Bronchial epithelial cell (primary cell): ENCODE measurements at regions not wholly inside any gene's neighbourhood (a gene's known extent, or its start where the extent isn't known, plus 50 kb on each side); places are given as distances from the start of the nearest gene placed in this dataset.

Source experiments
- DNase-seq: peaks from one replicate; pipeline ENCODE4 v3.0.0-alpha.2; 2010; ENCODE audit warnings: low read depth
- FAIRE-seq: peaks from 2 replicates; lab custom pipeline; 2011; peaks lifted over from hg19 to GRCh38; lab: Jason Lieb, UNC
- H3K27me3 ChIP-seq: 2 replicates; pipeline ENCODE4 v1.5.1; 2011; ENCODE audit warnings: low read length; ENCODE audit not compliant: control insufficient read depth, insufficient read depth
- H3K36me3 ChIP-seq: 2 replicates; pipeline ENCODE4 v1.5.1; 2011; ENCODE audit warnings: low read length; ENCODE audit not compliant: control insufficient read depth, insufficient read depth
- H3K4me3 ChIP-seq: 2 replicates; pipeline ENCODE4 v1.5.1; 2011; ENCODE audit warnings: mild to moderate bottlenecking, low read depth, low read length, control low read depth
- TF ChIP-seq, protein P1 (sequence below): IDR thresholded peaks from 2 replicates; pipeline ENCODE4 v1.5.1; 2011; ENCODE audit warnings: mild to moderate bottlenecking, moderate library complexity, low read length, control low read depth, inconsistent platforms; ENCODE audit not compliant: insufficient read depth, severe bottlenecking

GRCh38 chr7:41311301-41311700 is 391.6 kb downstream of the INHBA start:
- Histone ChIP-seq H3K27me3 (no peaks in the 10 kb centered on the region), H3K36me3 (no peaks in the 10 kb centered on the region), H3K4me3 (no peak overlapping the region)
- TF ChIP-seq, protein P1, sequence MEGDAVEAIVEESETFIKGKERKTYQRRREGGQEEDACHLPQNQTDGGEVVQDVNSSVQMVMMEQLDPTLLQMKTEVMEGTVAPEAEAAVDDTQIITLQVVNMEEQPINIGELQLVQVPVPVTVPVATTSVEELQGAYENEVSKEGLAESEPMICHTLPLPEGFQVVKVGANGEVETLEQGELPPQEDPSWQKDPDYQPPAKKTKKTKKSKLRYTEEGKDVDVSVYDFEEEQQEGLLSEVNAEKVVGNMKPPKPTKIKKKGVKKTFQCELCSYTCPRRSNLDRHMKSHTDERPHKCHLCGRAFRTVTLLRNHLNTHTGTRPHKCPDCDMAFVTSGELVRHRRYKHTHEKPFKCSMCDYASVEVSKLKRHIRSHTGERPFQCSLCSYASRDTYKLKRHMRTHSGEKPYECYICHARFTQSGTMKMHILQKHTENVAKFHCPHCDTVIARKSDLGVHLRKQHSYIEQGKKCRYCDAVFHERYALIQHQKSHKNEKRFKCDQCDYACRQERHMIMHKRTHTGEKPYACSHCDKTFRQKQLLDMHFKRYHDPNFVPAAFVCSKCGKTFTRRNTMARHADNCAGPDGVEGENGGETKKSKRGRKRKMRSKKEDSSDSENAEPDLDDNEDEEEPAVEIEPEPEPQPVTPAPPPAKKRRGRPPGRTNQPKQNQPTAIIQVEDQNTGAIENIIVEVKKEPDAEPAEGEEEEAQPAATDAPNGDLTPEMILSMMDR: no peak
- DNase-seq: no peak
- FAIRE-seq: no peak

DNA sequence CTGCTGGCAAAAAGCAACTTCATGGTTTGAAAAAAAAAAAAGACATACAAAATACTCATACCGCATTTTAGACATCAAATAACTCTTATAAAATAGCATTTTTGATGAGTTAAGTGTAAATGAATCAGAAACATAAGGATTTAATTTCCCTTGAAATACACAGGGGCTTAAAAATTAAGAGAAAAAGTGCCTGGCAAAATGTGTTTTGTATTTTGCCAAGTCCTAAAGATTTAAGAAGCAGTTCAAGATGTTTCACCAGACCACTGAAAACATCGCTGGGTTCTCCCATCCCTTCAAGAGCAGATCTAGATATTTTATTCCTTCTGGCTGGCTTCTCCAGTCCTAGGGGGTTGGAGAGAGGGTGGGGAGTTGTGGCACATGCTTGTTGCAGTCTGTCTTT is 396.4 kb downstream of the INHBA start:
- no peaks in the 10 kb centered on the region for H3K27me3 ChIP-seq
- FAIRE-seq (no peak), DNase-seq (no peak)
- no peaks in the 10 kb centered on the region for H3K36me3 ChIP-seq
- TF ChIP-seq, protein P1: no peak
- H3K4me3 ChIP-seq: no peak overlapping the region

GRCh38 chr7:41305001-41305400 is 397.9 kb downstream of the INHBA start:
- H3K36me3 ChIP-seq: no peaks in the 10 kb centered on the region
- FAIRE-seq: no peak
- no peaks in the 10 kb centered on the region for H3K27me3 ChIP-seq
- no peak for DNase-seq
- H3K4me3 ChIP-seq: no peak overlapping the region
- TF ChIP-seq, protein P1: no peak

GRCh38 chr7:41303709-41304108 is 399.2 kb downstream of the INHBA start:
- TF ChIP-seq, protein P1: no peak
- no peak for FAIRE-seq

DNA sequence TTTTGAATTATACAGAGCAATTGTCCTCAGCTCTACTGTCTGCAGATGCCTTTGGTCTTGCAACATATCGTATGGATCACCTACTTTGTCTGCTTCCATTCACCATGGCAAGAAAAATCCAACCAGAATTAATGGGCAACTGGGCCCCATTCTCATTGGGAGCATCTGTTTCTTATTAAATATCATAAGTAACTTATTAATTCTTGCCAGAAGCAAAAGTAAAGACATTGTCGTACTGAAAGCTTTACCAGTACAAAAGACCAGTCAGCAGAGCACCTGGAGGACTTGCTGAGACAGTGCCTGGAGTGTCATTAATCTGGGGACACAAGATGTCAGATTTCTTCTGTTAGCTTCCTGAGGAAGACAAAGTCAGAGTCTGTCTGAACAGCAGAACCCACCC is 404.5 kb downstream of the INHBA start:
- FAIRE-seq (no peak), DNase-seq (no peak)
- H3K27me3 ChIP-seq: no peaks in the 10 kb centered on the region
- H3K4me3 ChIP-seq: no peak overlapping the region
- no peaks in the 10 kb centered on the region for H3K36me3 ChIP-seq
- TF ChIP-seq, protein P1: no peak

More at GRCh38 chr7:41303709-41304108, 399.2 kb downstream of the INHBA start:
- Histone ChIP-seq H3K36me3 (no peaks in the 10 kb centered on the region), H3K27me3 (no peaks in the 10 kb centered on the region), H3K4me3 (no peak overlapping the region)
- DNase-seq: no peak

GRCh38 chr7:41297166-41297565 is 405.7 kb downstream of the INHBA start:
- FAIRE-seq (no peak), DNase-seq (no peak)
- H3K27me3 ChIP-seq: no peaks in the 10 kb centered on the region
- no peaks in the 10 kb centered on the region for H3K36me3 ChIP-seq
- TF ChIP-seq, protein P1: no peak
- no peak overlapping the region for H3K4me3 ChIP-seq
